NCI-H526 treated with DMSO at 0.1 percent for 48 hours (cell line): ENCODE measurements at regions not wholly inside any gene's neighbourhood (a gene's known extent, or its start where the extent isn't known, plus 50 kb on each side); places are given as distances from the start of the nearest gene placed in this dataset.
"Not testable (repeated sequence)": the region's sequence is repeated elsewhere in the genome, so short reads cannot be mapped to it uniquely, and the experiment has no call there.

Experiments used
- DNase-seq: peaks from one replicate; lab custom pipeline; 2025; lab: John Stamatoyannopoulos, UW

- not testable (repeated sequence) for DNase-seq
These were observed 909.4 kb downstream of the SORCS3 start for GRCh38 chr10:105550453-105550852.

GRCh38 chr10:105549731-105550130 lies 908.6 kb downstream of the SORCS3 start:
- DNase-seq: no peak

GRCh38 chr10:105545101-105545500 lies 904.0 kb downstream of the SORCS3 start:
- no peak for DNase-seq

GRCh38 chr10:105540381-105540780 lies 899.3 kb downstream of the SORCS3 start:
- DNase-seq: no peak

- no peak for DNase-seq
These were observed 897.8 kb downstream of the SORCS3 start for GRCh38 chr10:105538874-105539273.

- no peak for DNase-seq
These were observed 894.4 kb downstream of the SORCS3 start for GRCh38 chr10:105535478-105535877.

- no peak for DNase-seq
These were observed 893.0 kb downstream of the SORCS3 start for GRCh38 chr10:105534086-105534485.

- DNase-seq: no peak
These were observed 875.4 kb downstream of the SORCS3 start for GRCh38 chr10:105516511-105516910.

GRCh38 chr10:105514106-105514505 lies 873.0 kb downstream of the SORCS3 start:
- DNase-seq: no peak

GRCh38 chr10:105509517-105509916 lies 868.4 kb downstream of the SORCS3 start:
- no peak for DNase-seq

- DNase-seq: no peak
These were observed 865.2 kb downstream of the SORCS3 start for GRCh38 chr10:105506262-105506661.

GRCh38 chr10:105503714-105504113 lies 862.6 kb downstream of the SORCS3 start:
- DNase-seq: no peak

GRCh38 chr10:105502058-105502457 lies 861.0 kb downstream of the SORCS3 start:
- DNase-seq: no peak

GRCh38 chr10:105494944-105495343 lies 853.9 kb downstream of the SORCS3 start:
- DNase-seq: no peak

GRCh38 chr10:105494303-105494702 lies 853.2 kb downstream of the SORCS3 start:
- DNase-seq: no peak

GRCh38 chr10:105473170-105473569 lies 832.1 kb downstream of the SORCS3 start:
- no peak for DNase-seq

GRCh38 chr10:105468759-105469158 lies 827.7 kb downstream of the SORCS3 start:
- no peak for DNase-seq

GRCh38 chr10:105466521-105466920 lies 825.4 kb downstream of the SORCS3 start:
- no peak for DNase-seq

- no peak for DNase-seq
These were observed 793.9 kb downstream of the SORCS3 start for GRCh38 chr10:105434970-105435369.

GRCh38 chr10:105413997-105414396 lies 772.9 kb downstream of the SORCS3 start:
- no peak for DNase-seq

- no peak for DNase-seq
These were observed 768.3 kb downstream of the SORCS3 start for GRCh38 chr10:105409370-105409769.

- DNase-seq: no peak
These were observed 765.4 kb downstream of the SORCS3 start for GRCh38 chr10:105406488-105406887.

GRCh38 chr10:105398202-105398601 lies 757.1 kb downstream of the SORCS3 start:
- DNase-seq: no peak

- no peak for DNase-seq
These were observed 750.7 kb downstream of the SORCS3 start for GRCh38 chr10:105391670-105392351.
